ENCODE measurements at regions not wholly inside any gene's neighbourhood (a gene's known extent, or its start where the extent isn't known, plus 50 kb on each side); places are given as distances from the start of the nearest gene placed in this dataset.

DNA sequence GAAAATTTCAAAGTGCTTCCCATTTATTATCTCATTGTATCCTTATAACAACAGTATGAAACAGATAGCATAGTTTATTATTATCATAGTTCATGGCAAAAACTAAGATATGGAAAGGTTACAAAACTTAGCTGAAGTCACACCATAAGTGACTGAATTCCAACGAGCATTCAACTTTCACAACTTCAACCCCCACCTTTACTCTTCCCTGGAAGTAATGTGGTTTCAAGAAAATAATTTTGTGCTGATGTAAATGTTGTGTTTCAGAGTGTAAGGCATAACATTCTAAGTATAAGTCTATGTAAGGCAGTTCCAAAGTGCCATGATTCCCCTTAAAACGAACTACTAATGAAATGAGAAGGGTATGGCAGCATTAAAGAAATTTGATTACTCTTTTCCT lies 454.5 kb downstream of the BCAT1 start (continued):
- TF ChIP-seq CREM (CRISPR knock-in tag; IDR thresholded peaks at IDR 0.05) = no peak
- TF ChIP-seq, protein P1, sequence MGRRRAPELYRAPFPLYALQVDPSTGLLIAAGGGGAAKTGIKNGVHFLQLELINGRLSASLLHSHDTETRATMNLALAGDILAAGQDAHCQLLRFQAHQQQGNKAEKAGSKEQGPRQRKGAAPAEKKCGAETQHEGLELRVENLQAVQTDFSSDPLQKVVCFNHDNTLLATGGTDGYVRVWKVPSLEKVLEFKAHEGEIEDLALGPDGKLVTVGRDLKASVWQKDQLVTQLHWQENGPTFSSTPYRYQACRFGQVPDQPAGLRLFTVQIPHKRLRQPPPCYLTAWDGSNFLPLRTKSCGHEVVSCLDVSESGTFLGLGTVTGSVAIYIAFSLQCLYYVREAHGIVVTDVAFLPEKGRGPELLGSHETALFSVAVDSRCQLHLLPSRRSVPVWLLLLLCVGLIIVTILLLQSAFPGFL (CRISPR knock-in tag; IDR thresholded peaks at IDR 0.05; ENCODE audit: borderline replicate concordance) = no peak

DNA sequence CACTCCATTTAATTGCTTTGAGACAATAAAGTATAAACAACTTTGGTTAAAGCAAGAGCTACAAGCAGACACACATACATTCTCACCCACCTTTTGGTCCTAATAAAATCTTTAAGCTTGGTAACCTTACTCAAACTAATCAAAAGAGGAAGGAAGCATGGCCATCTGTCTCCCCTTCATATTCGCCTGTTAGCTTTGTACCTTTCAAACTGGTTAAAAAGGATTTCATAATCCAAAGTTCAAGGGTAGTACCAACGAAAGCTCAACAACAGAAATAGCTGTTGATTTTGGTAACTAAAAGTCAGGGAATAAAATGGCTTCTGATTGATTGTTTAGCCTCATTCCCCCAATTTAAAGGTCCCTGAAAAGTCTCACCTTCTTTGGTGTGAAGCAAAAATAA lies 456.9 kb downstream of the BCAT1 start:
- ChIA-PET POLR2A (no interaction called here), CTCF (no interaction called here)
- no peak for ATAC-seq
- H3K4me1 Mint-ChIP-seq = peaks cover 6% of the 10 kb centered on the region
- no peaks in the 10 kb centered on the region for H3K9me3 Mint-ChIP-seq
- no peaks in the 10 kb centered on the region for H3K36me3 Mint-ChIP-seq
- no peak overlapping the region for H3K4me3 Mint-ChIP-seq
- DNase-seq (ENCODE audit: low spot score) = no peak
- no peaks in the 10 kb centered on the region for H3K27me3 Mint-ChIP-seq (ENCODE audit: low read depth)
- no peak overlapping the region for H3K27ac Mint-ChIP-seq
- TF ChIP-seq MYBL2 (CRISPR knock-in tag; IDR thresholded peaks at IDR 0.05) (no peak), NFATC4 (CRISPR knock-in tag; IDR thresholded peaks at IDR 0.05) (no peak), ZNF512 (CRISPR knock-in tag; IDR thresholded peaks at IDR 0.05; ENCODE audit: borderline replicate concordance) (no peak), USF2 (CRISPR knock-in tag; IDR thresholded peaks at IDR 0.05) (no peak), FOXJ3 (CRISPR knock-in tag; IDR thresholded peaks at IDR 0.05; ENCODE audit: borderline replicate concordance) (no peak), MAX (CRISPR knock-in tag; IDR thresholded peaks at IDR 0.05) (no peak), ZNF232 (CRISPR knock-in tag; IDR thresholded peaks at IDR 0.05) (no peak), ZNF121 (CRISPR knock-in tag; IDR thresholded peaks at IDR 0.05) (no peak), USF1 (CRISPR knock-in tag; IDR thresholded peaks at IDR 0.05) (no peak)

DNA sequence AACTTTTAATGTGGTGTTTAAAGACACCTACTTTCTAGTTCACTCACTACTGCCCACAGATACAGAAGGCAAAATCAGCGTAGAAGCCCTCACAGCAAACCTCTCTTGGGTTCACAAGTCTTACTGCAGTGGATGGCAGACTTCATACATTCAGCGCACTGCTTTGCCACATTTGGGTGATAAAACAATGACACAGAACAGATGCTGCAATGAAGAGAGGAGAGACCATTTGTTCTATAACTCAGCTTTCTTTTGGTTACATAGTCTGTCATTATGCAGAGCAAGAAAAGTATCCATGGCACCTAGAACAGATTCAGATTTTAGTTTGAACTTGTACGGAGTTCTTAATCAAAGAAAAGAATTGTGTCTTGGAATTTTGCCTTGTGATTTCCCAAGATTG lies 459.0 kb downstream of the BCAT1 start:
- ChIA-PET CTCF (no interaction called here), POLR2A (no interaction called here)
- no peak overlapping the region for H3K4me3 Mint-ChIP-seq
- no peak overlapping the region for H3K27ac Mint-ChIP-seq
- DNase-seq (ENCODE audit: low spot score) = no peak
- H3K36me3 Mint-ChIP-seq = no peaks in the 10 kb centered on the region
- no peaks in the 10 kb centered on the region for H3K27me3 Mint-ChIP-seq (ENCODE audit: low read depth)
- ATAC-seq = no peak
- no peaks in the 10 kb centered on the region for H3K9me3 Mint-ChIP-seq
- no peaks in the 10 kb centered on the region for H3K4me1 Mint-ChIP-seq
- TF ChIP-seq ERG (CRISPR knock-in tag; IDR thresholded peaks at IDR 0.05) = no peak
- no peak for TF ChIP-seq ZNF416 (CRISPR knock-in tag; IDR thresholded peaks at IDR 0.05)
- no peak for TF ChIP-seq ZNF121 (CRISPR knock-in tag; IDR thresholded peaks at IDR 0.05)
- TF ChIP-seq, protein P2, sequence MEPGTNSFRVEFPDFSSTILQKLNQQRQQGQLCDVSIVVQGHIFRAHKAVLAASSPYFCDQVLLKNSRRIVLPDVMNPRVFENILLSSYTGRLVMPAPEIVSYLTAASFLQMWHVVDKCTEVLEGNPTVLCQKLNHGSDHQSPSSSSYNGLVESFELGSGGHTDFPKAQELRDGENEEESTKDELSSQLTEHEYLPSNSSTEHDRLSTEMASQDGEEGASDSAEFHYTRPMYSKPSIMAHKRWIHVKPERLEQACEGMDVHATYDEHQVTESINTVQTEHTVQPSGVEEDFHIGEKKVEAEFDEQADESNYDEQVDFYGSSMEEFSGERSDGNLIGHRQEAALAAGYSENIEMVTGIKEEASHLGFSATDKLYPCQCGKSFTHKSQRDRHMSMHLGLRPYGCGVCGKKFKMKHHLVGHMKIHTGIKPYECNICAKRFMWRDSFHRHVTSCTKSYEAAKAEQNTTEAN (CRISPR knock-in tag; IDR thresholded peaks at IDR 0.05) = no peak
- no peak for TF ChIP-seq TCF7 (CRISPR knock-in tag; IDR thresholded peaks at IDR 0.05; ENCODE audit: low read depth)
- TF ChIP-seq, protein P3, sequence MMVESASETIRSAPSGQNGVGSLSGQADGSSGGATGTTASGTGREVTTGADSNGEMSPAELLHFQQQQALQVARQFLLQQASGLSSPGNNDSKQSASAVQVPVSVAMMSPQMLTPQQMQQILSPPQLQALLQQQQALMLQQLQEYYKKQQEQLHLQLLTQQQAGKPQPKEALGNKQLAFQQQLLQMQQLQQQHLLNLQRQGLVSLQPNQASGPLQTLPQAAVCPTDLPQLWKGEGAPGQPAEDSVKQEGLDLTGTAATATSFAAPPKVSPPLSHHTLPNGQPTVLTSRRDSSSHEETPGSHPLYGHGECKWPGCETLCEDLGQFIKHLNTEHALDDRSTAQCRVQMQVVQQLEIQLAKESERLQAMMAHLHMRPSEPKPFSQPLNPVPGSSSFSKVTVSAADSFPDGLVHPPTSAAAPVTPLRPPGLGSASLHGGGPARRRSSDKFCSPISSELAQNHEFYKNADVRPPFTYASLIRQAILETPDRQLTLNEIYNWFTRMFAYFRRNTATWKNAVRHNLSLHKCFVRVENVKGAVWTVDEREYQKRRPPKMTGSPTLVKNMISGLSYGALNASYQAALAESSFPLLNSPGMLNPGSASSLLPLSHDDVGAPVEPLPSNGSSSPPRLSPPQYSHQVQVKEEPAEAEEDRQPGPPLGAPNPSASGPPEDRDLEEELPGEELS (CRISPR knock-in tag; IDR thresholded peaks at IDR 0.05) = no peak

Measured in WTC11 (cell line).